Thymus (tissue), 11 donors: ENCODE measurements at regions not wholly inside any gene's neighbourhood (a gene's known extent, or its start where the extent isn't known, plus 50 kb on each side); places are given as distances from the start of the nearest gene placed in this dataset.
A peak's percentile ranks its signal among the peaks of the same experiment; 100 is the strongest.
"Not testable (repeated sequence)": the region's sequence is repeated elsewhere in the genome, so short reads cannot be mapped to it uniquely, and the experiment has no call there.

Experiments
- DNase-seq, 9 donors: peaks; one replicate each; pipeline ENCODE4 v3.0.0-alpha.2; 2013; ENCODE audit warnings: low spot score in 9 of 9, low read depth in 6 of 9, missing footprints in 1 of 9
- H3K27ac ChIP-seq, 2 donors: one replicate each; pipeline ENCODE4 v1.5.1; 2013; ENCODE audit warnings: control low read depth in 1 of 2, low read depth in 1 of 2, low read length in 1 of 2, mild to moderate bottlenecking in 1 of 2, moderate library complexity in 1 of 2
- H3K27me3 ChIP-seq, 2 donors: one replicate each; pipeline ENCODE4 v1.5.1; 2013; ENCODE audit warnings: low read length in 1 of 2; ENCODE audit not compliant: control insufficient read depth in 2 of 2, insufficient read depth in 1 of 2
- H3K36me3 ChIP-seq, 2 donors: one replicate each; pipeline ENCODE4 v1.5.1; 2013; ENCODE audit warnings: low read length in 1 of 2, mild to moderate bottlenecking in 1 of 2, moderate library complexity in 1 of 2; ENCODE audit not compliant: control insufficient read depth in 2 of 2, insufficient read depth in 2 of 2
- H3K4me1 ChIP-seq, 2 donors: one replicate each; pipeline ENCODE4 v1.5.1; 2013; ENCODE audit warnings: low read length in 2 of 2; ENCODE audit not compliant: control insufficient read depth in 2 of 2, insufficient read depth in 2 of 2
- H3K4me3 ChIP-seq, 2 donors: one replicate each; pipeline ENCODE4 v1.5.1; 2013; ENCODE audit warnings: low read length in 2 of 2, control low read depth in 1 of 2, mild to moderate bottlenecking in 1 of 2
- H3K9me3 ChIP-seq, 2 donors: one replicate each; pipeline ENCODE4 v1.5.1; 2013; ENCODE audit warnings: low read length in 1 of 2, mild to moderate bottlenecking in 1 of 2; ENCODE audit not compliant: control insufficient read depth in 2 of 2, insufficient read depth in 1 of 2
- WGBS: extraction: QIAGEN DNeasy Blood & Tissue Kit; methylation state at CpG from one replicate; pipeline ENCODE4 v1.1.7; 2013; 5-methylcytosine and 5-hydroxymethylcytosine counted together
- donor health status: healthy.

DNA sequence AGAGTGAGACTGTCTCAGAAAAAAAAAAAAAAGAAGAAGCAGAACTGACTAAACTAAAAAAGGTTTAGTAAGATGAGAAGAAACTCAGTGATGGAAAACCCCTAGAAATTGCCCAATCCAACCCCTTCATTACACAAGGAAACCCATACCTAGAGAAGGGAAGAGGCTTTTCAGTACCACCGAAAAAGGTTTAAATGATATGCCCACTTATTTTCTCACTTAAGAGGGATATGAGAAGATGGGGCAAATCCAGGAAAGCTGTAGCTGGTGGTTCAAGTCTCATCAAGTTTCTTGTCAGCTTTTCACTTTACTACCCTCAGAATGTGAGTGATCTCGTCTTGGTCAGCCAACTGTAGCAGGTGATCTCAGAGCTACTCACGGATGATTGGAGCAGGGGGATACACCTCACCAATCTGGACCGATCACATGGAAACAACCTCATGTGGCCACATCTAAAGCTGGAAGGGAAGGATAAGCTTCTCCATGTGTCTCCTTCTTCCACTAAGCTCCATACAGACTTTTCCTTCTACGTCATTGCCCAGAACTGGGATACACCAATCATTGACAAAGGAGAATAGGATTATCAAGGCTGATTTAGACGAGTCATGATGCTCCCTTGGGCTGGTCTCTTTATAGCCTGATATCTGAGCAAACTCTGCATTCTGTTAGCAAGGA is 126.7 kb upstream of the POU3F1 start:
- peak in 1 of 9 donors; percentile 19 for DNase-seq
- H3K4me3 ChIP-seq: no peak overlapping the region

DNA sequence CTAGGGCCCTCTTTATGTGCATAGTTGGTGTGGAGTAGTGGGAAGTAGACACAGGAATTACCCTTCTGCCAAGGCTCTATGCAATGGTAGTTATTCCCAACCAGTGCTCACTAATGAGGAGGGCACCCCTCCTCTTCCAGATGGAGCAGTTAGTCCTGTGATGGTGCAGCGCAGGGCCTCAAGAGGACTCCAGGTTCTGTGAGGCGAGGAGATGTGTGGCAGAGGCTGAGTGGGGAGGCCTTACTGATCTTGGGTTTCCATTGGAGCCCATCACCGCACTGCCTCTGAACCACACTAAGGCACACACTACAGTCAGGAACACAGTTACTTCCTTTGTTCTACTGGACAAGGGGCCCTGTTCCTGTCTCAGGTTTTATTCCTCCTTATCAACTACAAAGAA is 122.5 kb upstream of the POU3F1 start:
- no peaks in the 10 kb centered on the region for H3K27me3 ChIP-seq
- H3K4me3 ChIP-seq: no peak overlapping the region
- H3K36me3 ChIP-seq: no peaks in the 10 kb centered on the region
- DNase-seq: no peak
- 95% methylated on average over 3 of the region's 3 CpGs for WGBS
- no peak overlapping the region for H3K27ac ChIP-seq
- no peaks in the 10 kb centered on the region for H3K9me3 ChIP-seq
- peaks cover 0 to 4% of the 10 kb centered on the region in 2 donors for H3K4me1 ChIP-seq

More for the DNA sequence above, 126.7 kb upstream of the POU3F1 start:
- WGBS: 90% methylated on average over 6 of the region's 6 CpGs
- Histone ChIP-seq H3K9me3 (no peaks in the 10 kb centered on the region), H3K27me3 (no peaks in the 10 kb centered on the region), H3K4me1 (peaks cover 0 to 4% of the 10 kb centered on the region in 2 donors), H3K36me3 (no peaks in the 10 kb centered on the region), H3K27ac (no peak overlapping the region)

DNA sequence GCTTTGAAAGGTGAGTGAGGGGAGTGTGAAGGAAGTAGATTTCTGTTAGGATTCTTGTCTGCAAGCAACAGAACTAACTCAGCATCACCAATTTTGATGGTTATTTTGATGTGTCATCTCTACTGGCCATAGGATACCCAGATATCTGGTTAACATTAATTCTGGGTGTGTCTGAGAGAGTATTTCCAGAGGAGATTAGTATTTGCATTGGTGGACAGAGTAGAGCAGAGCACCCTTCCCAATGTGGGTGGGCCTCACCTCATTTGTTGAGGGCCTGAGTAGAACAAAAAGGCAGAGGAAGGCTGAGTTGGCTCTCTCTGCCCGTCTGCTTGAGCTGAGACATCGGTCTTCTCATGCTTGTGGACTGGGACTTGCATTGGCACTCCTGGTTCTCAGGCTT is 121.8 kb upstream of the POU3F1 start:
- WGBS: 97% methylated on average over 2 of the region's 2 CpGs
- Histone ChIP-seq H3K27me3 (no peaks in the 10 kb centered on the region), H3K4me3 (no peak overlapping the region), H3K36me3 (no peaks in the 10 kb centered on the region), H3K4me1 (peaks cover 0 to under 1% of the 10 kb centered on the region in 2 donors), H3K9me3 (no peaks in the 10 kb centered on the region), H3K27ac (no peak overlapping the region)
- no peak for DNase-seq

DNA sequence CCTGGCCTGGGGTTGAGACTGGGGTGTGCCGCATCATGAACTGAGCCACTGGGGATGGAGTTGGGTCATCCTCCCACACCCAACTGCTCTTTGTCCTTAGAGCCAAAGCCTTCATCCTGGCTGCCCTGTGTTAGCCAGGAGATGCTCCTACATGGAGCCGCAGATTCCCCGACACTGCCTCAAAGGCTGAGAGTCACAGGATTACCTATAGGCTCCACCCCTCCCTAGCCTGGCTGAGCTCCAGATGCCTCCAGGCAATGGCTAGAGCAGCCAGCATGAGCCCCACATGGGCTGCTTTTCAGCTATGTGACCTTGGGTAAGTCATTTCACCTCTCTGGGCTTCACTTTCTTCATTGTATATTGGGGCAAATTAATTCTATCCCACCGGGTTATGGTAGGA is 119.9 kb upstream of the POU3F1 start:
- Histone ChIP-seq H3K36me3 (no peaks in the 10 kb centered on the region), H3K4me3 (no peak overlapping the region), H3K27ac (no peak overlapping the region), H3K4me1 (no peaks in the 10 kb centered on the region), H3K9me3 (no peaks in the 10 kb centered on the region), H3K27me3 (no peaks in the 10 kb centered on the region)
- WGBS: 96% methylated on average over 4 of the region's 4 CpGs
- no peak for DNase-seq

DNA sequence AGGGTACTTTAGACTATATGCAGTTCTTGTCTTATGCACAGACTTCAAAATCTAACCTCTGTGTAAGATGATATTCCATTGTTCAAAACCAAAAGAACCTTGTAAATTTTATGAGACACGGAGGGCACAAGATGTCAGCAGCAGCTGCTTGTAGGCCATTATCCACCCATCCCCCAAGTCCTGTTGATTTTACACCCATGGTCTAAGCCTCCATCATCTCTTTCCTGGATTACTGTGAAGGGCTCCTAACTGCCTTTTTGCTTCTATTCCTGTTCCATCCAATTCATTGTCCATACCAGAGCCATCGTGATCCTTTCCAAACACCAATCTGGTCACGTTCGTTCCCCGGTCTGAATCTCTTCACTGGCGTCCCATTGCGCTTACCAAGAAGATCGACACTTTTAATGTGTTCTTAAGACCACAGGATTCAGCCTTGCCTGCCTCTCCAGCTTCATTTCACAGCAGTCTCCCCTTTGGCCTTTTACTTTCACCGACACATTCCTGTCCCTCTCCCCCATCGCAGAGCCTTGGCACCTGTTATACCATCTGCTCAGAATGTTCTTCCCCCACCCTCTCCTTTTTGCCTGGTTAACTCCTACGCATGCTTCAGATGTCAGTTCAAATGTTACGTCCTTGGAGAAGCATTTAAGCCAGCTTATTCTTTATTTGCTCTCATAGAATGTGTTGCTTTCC is 107.3 kb upstream of the POU3F1 start:
- WGBS: 88% methylated on average over 12 of the region's 12 CpGs
- DNase-seq: no peak
- Histone ChIP-seq H3K36me3 (no peaks in the 10 kb centered on the region), H3K27me3 (no peaks in the 10 kb centered on the region), H3K4me1 (no peaks in the 10 kb centered on the region), H3K9me3 (no peaks in the 10 kb centered on the region), H3K4me3 (no peak overlapping the region), H3K27ac (no peak overlapping the region)

DNA sequence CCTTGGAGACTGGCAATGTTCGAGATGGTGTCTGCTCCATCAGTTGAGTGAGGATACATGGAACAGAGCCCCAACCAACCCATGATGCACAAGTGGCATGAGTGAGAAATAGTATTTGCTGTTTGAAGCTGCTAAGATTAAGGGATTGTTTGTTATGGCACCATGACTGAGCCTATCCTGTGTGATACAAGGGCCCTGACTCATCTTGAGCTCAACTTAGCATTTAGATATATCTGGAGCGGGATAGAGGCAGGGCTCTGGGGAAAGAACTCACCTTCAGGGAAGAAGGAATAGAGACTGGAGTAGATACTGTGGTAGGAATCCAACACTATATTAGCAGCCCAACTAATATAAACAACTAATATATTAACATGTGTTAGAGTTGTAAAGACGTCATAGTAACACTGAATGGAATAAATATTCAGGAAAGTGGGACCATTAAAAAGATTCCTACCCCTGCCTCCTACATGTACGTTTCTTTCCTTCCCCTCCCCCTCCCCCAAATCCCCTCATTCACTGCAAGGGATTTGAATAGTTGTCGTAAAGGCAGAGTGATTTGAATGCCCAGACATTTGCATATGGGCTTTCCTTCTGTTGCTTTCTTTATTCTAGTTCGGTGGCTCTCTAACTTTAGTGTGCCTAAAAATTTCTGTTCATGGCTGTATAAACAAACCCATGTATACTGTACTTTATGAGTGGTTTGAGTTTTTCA is 106.6 kb upstream of the POU3F1 start:
- H3K9me3 ChIP-seq: no peaks in the 10 kb centered on the region
- 58% methylated on average over 6 of the region's 6 CpGs for WGBS
- H3K36me3 ChIP-seq: no peaks in the 10 kb centered on the region
- no peaks in the 10 kb centered on the region for H3K4me1 ChIP-seq
- H3K4me3 ChIP-seq: no peak overlapping the region
- no peaks in the 10 kb centered on the region for H3K27me3 ChIP-seq
- no peak overlapping the region for H3K27ac ChIP-seq
- no peak for DNase-seq

DNA sequence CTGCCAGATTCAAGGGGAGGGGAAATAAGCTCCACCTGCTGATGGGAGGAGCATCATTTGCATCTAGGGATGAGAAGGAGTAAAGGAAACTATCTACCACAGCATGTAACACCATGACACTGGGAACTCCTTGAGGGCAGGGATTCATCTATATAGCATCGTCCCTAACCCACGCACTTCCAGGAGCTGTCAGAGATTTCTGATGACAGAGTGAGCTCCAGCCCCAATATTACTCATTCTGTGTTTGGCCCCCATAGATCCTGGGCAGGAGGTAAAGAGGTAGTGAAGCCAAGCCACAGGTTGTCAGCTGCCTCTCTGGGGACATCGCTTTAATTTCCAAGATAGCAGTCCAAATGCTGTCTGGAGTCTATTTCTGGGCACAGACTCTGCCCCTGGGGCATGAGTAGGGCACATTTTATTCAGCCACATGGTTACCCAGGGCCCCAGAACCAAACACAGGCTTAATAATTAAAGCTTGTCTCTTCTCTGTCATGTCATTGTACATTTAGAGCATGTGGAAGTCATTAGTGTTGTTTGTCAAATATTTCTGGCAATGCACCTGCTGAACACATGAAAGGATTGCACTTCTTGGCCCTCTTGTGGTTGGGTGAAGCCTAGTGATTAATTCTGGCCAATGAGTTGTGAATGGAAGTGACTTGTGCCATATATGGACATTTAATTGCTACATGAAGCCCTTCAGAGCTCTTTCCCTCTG is 105.9 kb upstream of the POU3F1 start:
- no peaks in the 10 kb centered on the region for H3K9me3 ChIP-seq
- H3K4me3 ChIP-seq: no peak overlapping the region
- DNase-seq: no peak
- 97% methylated on average over 3 of the region's 3 CpGs for WGBS
- H3K27ac ChIP-seq: no peak overlapping the region
- H3K27me3 ChIP-seq: no peaks in the 10 kb centered on the region
- no peaks in the 10 kb centered on the region for H3K4me1 ChIP-seq
- H3K36me3 ChIP-seq: no peaks in the 10 kb centered on the region

DNA sequence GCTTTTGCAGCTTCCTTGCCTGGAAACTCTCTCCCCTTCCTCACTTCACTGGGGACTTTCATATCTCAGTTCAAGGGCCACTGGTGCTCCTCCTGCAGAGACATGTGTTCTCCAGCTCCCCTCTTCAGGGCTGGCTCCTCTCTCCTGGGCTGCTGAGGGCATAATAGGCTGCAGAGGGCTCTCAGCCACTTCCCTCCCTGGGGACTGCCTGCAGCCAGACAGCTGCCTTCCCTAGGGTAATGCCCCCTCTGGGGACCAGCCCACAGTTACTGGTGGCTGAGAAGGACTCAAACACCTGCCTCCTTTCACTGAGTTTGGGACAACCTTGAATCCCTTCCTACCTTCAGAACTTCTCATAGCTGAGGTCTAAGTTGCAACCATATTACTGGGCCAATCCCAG is 104.8 kb upstream of the POU3F1 start:
- H3K27me3 ChIP-seq: no peaks in the 10 kb centered on the region
- no peak overlapping the region for H3K4me3 ChIP-seq
- DNase-seq: no peak
- H3K9me3 ChIP-seq: no peaks in the 10 kb centered on the region
- no peak overlapping the region for H3K27ac ChIP-seq
- no peaks in the 10 kb centered on the region for H3K4me1 ChIP-seq
- H3K36me3 ChIP-seq: no peaks in the 10 kb centered on the region

DNA sequence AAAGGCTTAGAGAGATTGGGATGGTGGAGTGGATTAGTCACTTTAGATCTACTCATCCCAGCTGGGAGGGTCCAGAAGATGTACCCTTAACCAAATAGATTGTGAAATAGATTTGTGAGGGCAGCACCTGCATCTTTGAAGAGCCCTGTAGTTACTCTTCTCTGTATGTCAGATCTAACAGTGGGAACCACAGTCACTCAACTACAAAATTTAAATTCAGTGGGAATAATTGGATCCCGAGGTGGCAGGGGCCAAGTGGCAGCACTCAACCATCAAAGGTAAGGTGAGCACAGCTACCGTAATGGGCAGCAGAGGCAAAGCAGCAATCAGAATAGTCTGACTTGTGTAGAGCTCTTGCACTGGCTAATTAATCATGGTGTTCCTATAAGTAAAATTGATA is 99.5 kb upstream of the POU3F1 start:
- H3K36me3 ChIP-seq, H3K27ac ChIP-seq, DNase-seq, H3K9me3 ChIP-seq, H3K4me1 ChIP-seq, H3K4me3 ChIP-seq, H3K27me3 ChIP-seq: not testable (repeated sequence)
- 86% methylated on average over 2 of the region's 2 CpGs for WGBS
